Heart right ventricle (tissue), 16 donors: ENCODE measurements at regions not wholly inside any gene's neighbourhood (a gene's known extent, or its start where the extent isn't known, plus 50 kb on each side); places are given as distances from the start of the nearest gene placed in this dataset.

Source experiments
- ATAC-seq, 8 donors: fragments of 200-7000 bp; cut with Tn5 transposase; one replicate each; pipeline ENCODE4 v1.9.1; 2020; ENCODE audit warnings: mild to moderate bottlenecking in 8 of 8, moderate library complexity in 8 of 8, moderate number of reproducible peaks in 1 of 8
- DNase-seq, 2 donors: peaks; one replicate each; pipeline ENCODE4 v3.0.0-alpha.2; 2020
- H3K27ac ChIP-seq, 10 donors: fragments of 200-600 bp; sonication (generic) in 2 of 10; one replicate each; pipeline versions ENCODE4 v1.5.0 to v1.8.0; 2020 to 2022; ENCODE audit warnings: mild to moderate bottlenecking in 3 of 10
- H3K27me3 ChIP-seq, 7 donors: fragments of 200-600 bp; one replicate each; pipeline ENCODE4 v1.8.0; 2021 to 2022; ENCODE audit warnings: mild to moderate bottlenecking in 2 of 7
- H3K36me3 ChIP-seq, 9 donors: fragments of 200-600 bp; sonication (generic) in 1 of 9; one replicate each; pipeline versions ENCODE4 v1.5.0 to v1.8.0; 2020 to 2022; ENCODE audit warnings: mild to moderate bottlenecking in 2 of 9
- H3K4me1 ChIP-seq, 9 donors: fragments of 200-600 bp; sonication (generic) in 1 of 9; one replicate each; pipeline versions ENCODE4 v1.5.0 to v1.8.0; 2020 to 2022; ENCODE audit warnings: mild to moderate bottlenecking in 4 of 9
- H3K4me3 ChIP-seq, 10 donors: fragments of 200-600 bp; sonication (generic) in 2 of 10; one replicate each; pipeline versions ENCODE4 v1.5.0 to v1.8.0; 2020 to 2022; ENCODE audit warnings: mild to moderate bottlenecking in 7 of 10, moderate library complexity in 2 of 10
- H3K9me3 ChIP-seq, 11 donors: fragments of 200-600 bp in 10 of 11; sonication (generic) in 2 of 11; one replicate each; pipeline versions ENCODE4 v1.5.0 to v1.8.0; 2013 to 2022; ENCODE audit warnings: mild to moderate bottlenecking in 2 of 11, control low read depth in 1 of 11, moderate library complexity in 1 of 11
- CTCF ChIP-seq, 9 donors: fragments of 200-600 bp; sonication (generic) in 2 of 9; IDR thresholded peaks; one replicate each; pipeline versions ENCODE4 v1.5.0 to v1.8.0; 2021 to 2022; ENCODE audit warnings: antibody characterized with exemption in 9 of 9, mild to moderate bottlenecking in 5 of 9, moderate library complexity in 1 of 9
- WGBS, 2 donors: extraction: QIAGEN DNeasy Blood & Tissue Kit; methylation state at CpG; one replicate each; pipeline ENCODE4 v1.1.7; 2013; ENCODE audit warnings: inconsistent platforms in 1 of 2; 5-methylcytosine and 5-hydroxymethylcytosine counted together
- intact Hi-C, 10 donors: fragments of 100-400 bp; cut with DNase I; formaldehyde crosslinking; loops; one replicate each; pipeline versions ENCODE4 v1.11.1 to v1.14.2; 2022
- donor health status: Arrhythmogenic right ventricular cardiomyopathy.
- donor health status: ischemic (EF 13 %, LVEDD 7.1; RV severe dilation, severe dysfunction).
- donor health status: healthy with polysubstance abuse.
- donor health status: DM: no; HTN: yes; CAD: no.
- donor health status: DM: no; HTN: no; CAD: no.
- donor health status: ischemic (EF 25% LVEDD 6.9; RV normal size, moderate dysfunction).
- donor health status: ischemic (EF 25% LVEDD 5.7; RV mildly dilated, moderate dysfunction).
- donor health status: healthy.
- donor health status: DM: yes; HTN: yes; CAD: no.
- donor health status: Ischemic cardiomyopathy.
- donor health status: ischemic (EF 35%, LVEDD 5.7; RV mildly dilated, moderate dysfunction).
- donor health status: nonischemic (EF 11% LVEDD 7.7; RV severe dilation, severe dysfunction).
- donor health status: DM: yes; HTN: yes; CAD: no.
- donor health status: PGD.
- donor health status: ischemic (EF 29% LVEDD 5.4; RV normal size, mild dysfunction).
- donor health status: nonischemic (EF 23%, LVEDD 6.1; RV moderate dilation, normal function).

DNA sequence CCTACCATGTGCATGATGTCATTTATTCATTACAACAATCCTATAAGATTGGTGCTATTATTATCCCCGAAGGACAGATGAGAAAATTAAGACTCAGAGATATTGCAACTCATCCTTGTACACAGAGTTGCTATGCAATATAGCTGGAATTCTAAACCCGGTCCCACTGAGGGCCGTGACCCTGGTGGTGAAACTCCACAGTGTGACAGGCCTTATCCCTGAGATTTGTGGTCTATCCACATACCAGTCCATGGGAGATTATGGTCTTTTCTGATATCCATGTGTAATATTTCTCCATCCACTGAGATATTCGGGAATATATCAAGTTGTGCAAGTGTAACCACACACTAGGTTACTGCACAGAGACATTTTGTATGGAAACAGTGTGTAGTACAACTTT, 305.2 kb downstream of the TXNL1 start:
- no peak for DNase-seq
- 93 to 95% methylated on average over 4 of the region's 4 CpGs for WGBS, 2 donors
- Histone ChIP-seq H3K4me3 (no peak overlapping the region), H3K36me3 (no peaks in the 10 kb centered on the region), H3K9me3 (no peaks in the 10 kb centered on the region), H3K27me3 (no peaks in the 10 kb centered on the region), H3K27ac (no peak overlapping the region), H3K4me1 (peaks cover 0 to 7% (median 0%) of the 10 kb centered on the region in 9 donors)
- TF ChIP-seq CTCF (IDR thresholded peaks at IDR 0.05) = no peak
- ATAC-seq = no peak
- intact Hi-C loops = no loop called here

- Histone ChIP-seq H3K9me3 (no peaks in the 10 kb centered on the region), H3K4me3 (no peak overlapping the region), H3K27ac (no peak overlapping the region), H3K27me3 (no peaks in the 10 kb centered on the region), H3K36me3 (no peaks in the 10 kb centered on the region), H3K4me1 (peaks cover 0 to 7% (median 0%) of the 10 kb centered on the region in 9 donors)
- 77 to 85% methylated on average over 4 of the region's 4 CpGs for WGBS, 2 donors
- intact Hi-C loops = no loop called here
- no peak for ATAC-seq
- no peak for TF ChIP-seq CTCF (IDR thresholded peaks at IDR 0.05)
- no peak for DNase-seq
These were observed 306.0 kb downstream of the TXNL1 start for GRCh38 chr18:56332371-56332770.

DNA sequence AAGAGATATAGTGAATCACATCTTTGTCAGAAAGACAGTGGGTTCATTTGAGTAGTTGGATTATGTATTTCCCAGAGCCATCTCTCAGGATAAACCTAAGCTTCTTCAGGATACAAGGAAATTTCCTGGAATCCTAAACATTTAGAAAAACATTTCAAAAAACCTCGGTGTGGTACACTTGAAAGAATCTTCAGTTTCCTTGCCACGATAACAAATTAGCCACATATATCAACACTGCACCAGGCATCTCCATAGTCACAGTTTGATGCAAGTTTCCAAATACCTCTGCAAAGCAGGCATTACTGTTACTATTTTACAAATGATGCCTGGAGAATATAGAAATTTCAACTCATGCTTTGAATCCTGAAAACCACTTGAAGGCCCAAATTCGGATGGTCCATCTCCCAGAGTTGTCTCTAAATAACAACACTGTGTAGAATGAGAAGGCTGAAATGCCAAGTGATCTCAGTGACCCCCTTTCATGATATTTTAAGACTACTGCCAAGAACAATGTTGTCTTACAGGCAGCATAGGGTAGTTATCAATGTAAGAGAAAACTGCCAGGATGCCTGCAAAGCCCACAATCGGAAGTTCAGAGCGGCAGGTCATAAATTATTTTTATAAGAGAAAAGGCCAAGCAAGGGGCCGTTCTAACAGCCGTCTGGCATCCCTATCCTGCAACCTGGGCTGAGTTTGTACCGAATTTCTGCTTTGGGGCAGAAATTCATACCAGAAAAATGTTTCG, 307.9 kb downstream of the TXNL1 start:
- no peaks in the 10 kb centered on the region for H3K36me3 ChIP-seq
- no peaks in the 10 kb centered on the region for H3K27me3 ChIP-seq
- intact Hi-C loops = no loop called here
- no peaks in the 10 kb centered on the region for H3K9me3 ChIP-seq
- 68 to 76% methylated on average over 9 of the region's 9 CpGs for WGBS, 2 donors
- H3K27ac ChIP-seq = no peak overlapping the region
- H3K4me1 ChIP-seq = peaks cover 0 to 10% (median 0%) of the 10 kb centered on the region in 9 donors
- TF ChIP-seq CTCF (IDR thresholded peaks at IDR 0.05) = no peak
- DNase-seq (no peak), ATAC-seq (no peak)
- no peak overlapping the region for H3K4me3 ChIP-seq

DNA sequence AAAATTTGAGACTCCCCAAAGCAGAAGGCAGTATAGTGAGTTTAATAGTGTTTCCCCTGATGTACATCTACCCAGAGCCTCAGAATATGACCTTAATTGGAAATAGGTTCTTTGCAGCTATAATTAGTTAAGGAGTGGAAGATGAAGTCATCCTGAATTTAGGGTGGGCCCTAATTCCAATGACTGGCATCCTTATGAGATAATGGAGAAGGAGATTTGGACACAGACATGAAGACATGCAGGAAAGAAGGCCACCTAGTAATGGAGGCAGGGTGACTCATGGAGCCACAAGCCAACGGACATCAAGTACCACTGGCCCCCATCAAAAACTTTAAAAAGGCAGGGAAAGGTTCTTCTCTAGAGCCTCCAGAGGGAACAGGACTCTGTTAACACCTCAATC, 308.9 kb downstream of the TXNL1 start:
- intact Hi-C loops = no loop called here
- TF ChIP-seq CTCF (IDR thresholded peaks at IDR 0.05) = no peak
- H3K36me3 ChIP-seq = no peaks in the 10 kb centered on the region
- no peaks in the 10 kb centered on the region for H3K27me3 ChIP-seq
- no peak for ATAC-seq
- peaks cover 0 to 7% (median 0%) of the 10 kb centered on the region in 9 donors for H3K4me1 ChIP-seq
- 89 to 96% methylated on average over 1 of the region's 1 CpG for WGBS, 2 donors
- no peak overlapping the region for H3K27ac ChIP-seq
- H3K4me3 ChIP-seq = no peak overlapping the region
- DNase-seq = no peak
- no peaks in the 10 kb centered on the region for H3K9me3 ChIP-seq
